HG03457 (cell line): ENCODE measurements at regions not wholly inside any gene's neighbourhood (a gene's known extent, or its start where the extent isn't known, plus 50 kb on each side); places are given as distances from the start of the nearest gene placed in this dataset.
"Not testable (repeated sequence)": the region's sequence is repeated elsewhere in the genome, so short reads cannot be mapped to it uniquely, and the experiment has no call there.

ENCODE experiments used
- ATAC-seq: cut with Tn5 transposase; IDR thresholded peaks from one replicate; pipeline ENCODE4 v1.9.1; 2021; ENCODE audit warnings: moderate number of reproducible peaks; ENCODE audit not compliant: unreplicated experiment

DNA sequence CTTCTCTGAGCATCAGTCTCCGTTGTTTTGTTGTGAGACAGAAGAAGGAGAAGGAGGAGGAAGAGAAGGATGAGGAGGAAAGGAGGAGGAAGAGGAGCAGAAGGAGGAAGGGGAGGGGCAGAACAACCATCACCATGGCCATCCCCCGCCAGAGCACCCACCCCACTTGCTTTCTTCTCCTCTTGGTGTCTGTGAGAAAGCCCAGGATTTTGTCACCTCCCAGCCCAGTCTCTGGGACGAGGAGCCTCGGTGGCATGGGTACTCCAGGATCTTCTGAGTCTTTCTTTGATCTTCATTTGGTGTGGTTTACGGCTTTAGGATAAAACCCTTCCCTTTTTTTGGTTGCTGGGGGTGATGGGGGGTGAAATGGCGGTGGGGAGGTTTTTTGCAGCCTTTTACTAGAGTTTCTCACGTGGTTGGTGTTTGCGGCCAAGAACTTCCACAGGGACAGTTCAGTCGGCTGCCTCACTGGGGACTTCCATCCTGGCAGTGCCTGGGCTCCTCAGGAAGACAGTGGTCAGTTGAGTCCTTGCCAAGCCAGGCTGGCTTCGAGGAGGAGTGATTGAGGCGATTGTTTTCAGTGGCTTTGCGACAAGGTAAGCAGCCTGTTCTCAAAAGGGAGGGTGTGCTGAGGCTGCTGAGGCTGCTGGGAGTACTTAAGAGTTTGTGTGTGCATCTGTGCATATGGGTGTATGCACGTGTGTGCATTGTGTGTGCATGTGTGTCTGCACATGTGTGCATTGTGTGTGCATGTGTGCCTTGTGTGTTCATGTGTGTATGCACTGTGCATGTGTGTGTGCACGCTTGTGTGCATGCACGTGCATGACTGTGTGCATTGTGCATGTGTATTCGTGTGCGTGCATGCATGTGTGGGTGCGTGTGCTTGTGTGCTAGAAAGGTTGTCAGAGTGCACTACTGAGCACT, 567.5 kb downstream of the TBC1D22A start:
- ATAC-seq = no peak

DNA sequence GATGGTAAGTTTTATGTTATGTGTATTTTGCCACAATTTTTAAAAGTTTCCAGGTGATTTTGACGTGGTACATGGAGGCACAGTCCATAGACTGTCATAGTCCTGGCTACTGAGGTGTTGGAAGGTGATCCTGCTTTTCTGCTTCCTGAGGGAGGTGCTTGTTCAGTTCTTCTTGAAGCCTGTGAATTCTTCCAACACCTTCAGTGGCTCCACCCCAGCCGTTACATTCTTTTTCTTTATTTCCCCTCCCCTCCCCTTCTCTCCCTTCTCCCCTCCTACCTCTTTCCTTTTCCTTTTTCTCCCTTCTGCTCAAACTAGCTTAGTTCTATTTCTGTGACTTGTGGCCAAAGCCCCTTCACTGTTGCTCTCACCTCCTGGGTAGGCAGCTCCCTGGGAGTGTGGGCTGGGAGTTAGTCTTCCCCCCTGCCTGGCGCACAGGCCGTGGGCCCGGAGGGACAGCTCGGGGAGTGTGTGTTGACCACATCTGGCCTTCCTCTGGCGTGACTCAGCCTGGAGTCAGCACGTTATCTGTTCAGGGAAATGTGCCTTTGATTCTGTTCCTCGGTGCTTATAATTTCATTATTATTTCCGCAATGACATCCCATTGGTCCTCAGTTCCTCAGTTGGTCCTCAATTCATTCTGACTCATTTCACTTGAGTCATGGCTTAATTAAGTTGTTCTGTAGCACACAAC, 566.2 kb downstream of the TBC1D22A start:
- ATAC-seq = no peak

GRCh38 chr22:47327241-47327640, 564.8 kb downstream of the TBC1D22A start:
- no peak for ATAC-seq

DNA sequence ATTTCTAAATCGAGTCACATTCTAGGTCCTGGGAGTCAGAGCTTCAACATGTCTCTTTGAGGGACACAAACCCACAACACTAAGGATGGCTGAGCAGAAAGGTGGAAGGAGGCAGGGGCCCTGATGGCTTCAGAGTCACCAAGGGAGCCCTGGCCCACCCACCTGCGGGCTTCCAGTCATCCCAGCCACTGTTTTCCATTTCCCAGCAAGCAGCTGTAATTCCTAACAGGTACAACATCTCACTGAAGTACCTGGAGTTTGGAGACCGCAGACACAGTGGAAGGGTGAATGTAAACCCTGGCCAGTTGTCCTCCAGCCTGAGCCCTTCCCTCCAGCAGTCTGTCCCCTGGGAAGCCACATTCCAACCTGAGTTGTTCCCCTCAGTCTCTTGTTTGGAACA, 562.8 kb downstream of the TBC1D22A start:
- no peak for ATAC-seq

DNA sequence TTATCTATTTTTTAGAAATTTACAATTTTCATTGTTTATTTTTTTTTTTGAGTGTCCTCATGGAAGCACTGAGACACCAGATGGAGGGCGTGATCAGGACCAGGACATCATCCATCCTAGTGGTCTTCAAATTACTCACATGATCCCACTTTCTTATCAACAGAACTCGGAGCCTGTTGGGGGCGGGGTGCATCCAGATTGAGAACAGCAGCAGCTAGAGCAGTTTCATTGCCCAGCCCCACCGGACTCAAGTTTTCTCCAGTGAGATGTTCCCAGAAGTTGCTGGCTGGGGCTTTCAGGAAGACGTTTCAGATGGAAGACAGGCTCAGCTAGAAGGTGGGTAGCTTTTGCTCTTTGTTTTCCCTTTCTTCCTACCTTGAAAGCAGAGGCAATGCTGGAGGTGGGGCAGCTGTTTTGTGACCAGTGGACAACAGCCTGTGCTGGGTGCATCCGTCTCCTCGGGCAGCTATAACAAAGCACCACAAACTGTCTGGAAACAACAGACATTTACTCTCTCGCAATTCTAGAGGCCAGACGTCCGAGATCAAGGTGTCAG, 562.1 kb downstream of the TBC1D22A start:
- ATAC-seq = no peak

DNA sequence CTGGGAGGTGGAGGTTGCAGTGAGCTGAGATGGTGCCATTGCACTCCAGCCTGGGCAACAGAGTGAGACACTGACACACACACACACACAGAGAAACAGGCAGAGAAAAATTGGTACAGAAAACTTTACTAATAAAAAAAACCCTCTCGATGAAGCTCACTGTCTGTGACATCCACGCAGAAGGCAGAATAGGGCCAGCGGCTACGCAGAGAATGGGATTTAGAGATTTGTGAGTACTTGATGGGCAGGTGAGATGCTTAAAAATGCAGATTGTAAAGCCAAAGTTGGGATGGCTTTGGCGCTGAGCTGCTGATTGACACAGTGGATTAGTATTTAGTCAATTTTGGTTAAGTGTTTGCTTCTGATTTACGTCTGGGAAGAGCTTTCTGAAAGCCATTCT, 561.1 kb downstream of the TBC1D22A start:
- no peak for ATAC-seq

GRCh38 chr22:47322854-47323253, 560.4 kb downstream of the TBC1D22A start:
- no peak for ATAC-seq

DNA sequence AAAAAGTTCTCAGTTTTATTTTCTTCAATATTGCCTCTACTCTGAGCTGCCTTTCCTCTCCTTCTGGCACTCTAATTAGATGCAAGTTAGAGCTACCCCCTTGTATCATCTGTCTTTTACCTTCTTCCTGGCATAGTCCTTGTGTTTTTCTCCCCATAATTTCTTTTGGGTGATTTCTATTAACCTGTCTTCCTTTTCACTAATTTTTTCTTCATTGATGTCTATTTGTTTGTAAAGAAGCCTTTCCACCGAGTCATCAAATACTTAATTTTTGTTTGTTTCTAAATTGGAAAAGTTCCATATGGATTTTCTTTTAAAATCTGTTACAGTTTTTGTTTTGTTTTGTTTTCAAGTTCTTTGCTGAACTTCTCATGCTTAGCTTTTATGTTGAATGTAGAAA, 558.1 kb downstream of the TBC1D22A start:
- no peak for ATAC-seq

DNA sequence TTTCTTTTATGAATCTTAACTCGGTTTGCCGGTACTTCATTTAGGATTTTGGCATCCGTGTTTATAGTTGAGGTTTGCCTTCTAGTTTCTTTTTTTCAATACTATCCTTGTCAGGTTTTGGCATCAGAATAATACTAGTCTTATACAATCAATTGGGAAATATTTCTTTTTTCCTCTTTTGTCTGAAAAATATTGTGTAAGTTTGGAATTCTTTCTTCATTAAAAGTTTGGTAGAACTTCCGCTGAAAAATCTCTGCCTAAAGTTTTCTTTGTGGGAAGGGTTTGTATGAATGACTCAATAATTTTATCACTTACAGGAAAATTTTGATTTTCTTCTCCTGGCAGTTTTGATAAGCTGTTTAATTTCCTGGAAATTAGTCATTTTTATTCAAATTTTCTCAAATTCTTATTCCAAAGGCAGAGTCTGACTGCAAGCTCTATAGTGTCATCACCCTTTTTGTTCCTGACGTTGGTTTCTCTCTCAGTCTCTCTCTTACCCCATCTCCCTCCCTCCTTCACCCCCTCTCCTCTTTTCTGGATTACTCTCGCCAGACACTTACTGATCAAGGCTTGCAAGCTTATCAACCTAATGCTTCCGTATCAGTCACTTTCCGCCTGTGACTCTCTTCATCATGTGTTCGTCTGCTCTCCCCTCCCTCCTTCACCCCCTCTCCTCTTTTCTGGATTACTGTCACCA, 555.7 kb downstream of the TBC1D22A start:
- ATAC-seq = no peak

- no peak for ATAC-seq
These were observed 553.5 kb downstream of the TBC1D22A start for GRCh38 chr22:47315862-47316419.

- ATAC-seq = no peak
These were observed 548.2 kb downstream of the TBC1D22A start for GRCh38 chr22:47310601-47311000.

- ATAC-seq = no peak
These were observed 547.5 kb downstream of the TBC1D22A start for GRCh38 chr22:47309946-47310345.

- no peak for ATAC-seq
These were observed 547.0 kb downstream of the TBC1D22A start for GRCh38 chr22:47309476-47309875.

- no peak for ATAC-seq
These were observed 546.4 kb downstream of the TBC1D22A start for GRCh38 chr22:47308886-47309285.

DNA sequence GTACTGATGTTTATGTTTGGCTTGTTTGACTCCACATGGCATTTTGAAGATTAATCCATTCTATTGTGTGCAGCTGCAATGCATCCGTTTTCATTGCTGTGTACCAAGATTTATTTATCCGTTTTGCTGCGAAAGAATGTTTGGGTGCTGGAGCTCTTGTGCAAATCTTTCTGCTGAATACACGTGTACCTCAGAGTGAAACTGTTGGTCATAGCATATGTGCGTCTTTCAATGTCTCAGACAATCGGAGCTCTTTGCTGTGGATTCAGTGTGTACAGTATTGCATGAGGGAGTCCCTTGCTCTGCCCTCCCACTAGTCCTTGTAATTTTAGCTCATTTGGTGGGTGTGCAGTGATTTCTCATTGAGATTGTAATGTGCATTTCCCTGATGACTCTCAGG, 545.4 kb downstream of the TBC1D22A start:
- no peak for ATAC-seq

GRCh38 chr22:47307326-47307725, 544.9 kb downstream of the TBC1D22A start:
- ATAC-seq = no peak

DNA sequence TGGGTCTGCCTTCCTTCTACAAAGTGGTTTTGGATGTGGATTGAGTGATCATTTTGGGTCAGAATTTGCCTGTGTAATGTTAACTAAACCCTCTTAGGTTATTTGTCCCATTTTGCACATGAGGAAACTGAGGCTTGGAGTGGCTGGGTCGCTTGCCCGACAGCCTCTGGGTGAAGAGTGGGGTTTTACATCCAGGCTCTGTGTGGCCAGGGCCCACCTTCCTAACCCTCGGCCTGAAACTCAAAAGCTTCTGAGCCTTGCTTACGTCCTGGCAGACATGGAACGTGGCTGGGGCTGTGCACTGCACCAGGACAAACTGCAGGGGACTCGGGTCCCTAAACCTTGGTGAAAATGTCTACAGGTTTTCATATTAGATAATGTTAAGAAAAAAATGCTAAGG, 542.4 kb downstream of the TBC1D22A start:
- no peak for ATAC-seq

- ATAC-seq = no peak
These were observed 541.9 kb downstream of the TBC1D22A start for GRCh38 chr22:47304191-47304831.

DNA sequence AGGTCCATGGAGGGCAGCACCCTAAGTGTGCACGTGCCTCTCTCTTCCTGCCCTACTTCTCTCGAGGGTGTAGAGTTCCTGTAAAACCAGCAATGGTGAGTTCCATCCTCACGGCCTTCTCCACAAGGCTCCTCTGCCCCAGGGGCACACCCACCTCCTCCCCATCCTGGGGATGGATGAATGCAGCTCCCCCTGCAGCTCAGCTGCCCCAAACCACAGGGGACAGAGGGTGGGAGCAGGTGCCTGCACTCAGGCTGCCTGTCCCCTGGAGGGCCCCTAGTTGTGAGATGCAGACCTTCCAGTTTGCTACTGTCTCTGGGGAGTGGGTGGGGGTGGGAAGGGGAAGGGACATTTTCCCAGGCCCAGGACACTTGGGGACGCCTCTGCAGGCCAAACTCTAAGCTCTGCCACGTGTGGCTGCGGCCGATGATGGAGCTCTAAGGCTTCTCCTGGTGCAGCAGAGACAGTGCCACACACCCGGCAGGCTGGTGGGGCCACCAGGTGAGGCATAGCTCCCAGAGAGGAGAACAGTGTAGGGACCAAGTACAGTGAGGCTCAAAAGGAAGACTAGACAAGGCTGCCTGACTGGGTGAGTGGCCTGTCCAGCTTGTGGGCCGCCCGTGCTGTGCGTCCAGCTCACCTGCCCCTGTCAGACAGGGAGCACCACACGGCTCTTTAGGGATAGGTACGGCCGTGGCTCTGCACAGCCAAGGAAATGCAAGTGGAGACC, 540.9 kb downstream of the TBC1D22A start:
- no peak for ATAC-seq

DNA sequence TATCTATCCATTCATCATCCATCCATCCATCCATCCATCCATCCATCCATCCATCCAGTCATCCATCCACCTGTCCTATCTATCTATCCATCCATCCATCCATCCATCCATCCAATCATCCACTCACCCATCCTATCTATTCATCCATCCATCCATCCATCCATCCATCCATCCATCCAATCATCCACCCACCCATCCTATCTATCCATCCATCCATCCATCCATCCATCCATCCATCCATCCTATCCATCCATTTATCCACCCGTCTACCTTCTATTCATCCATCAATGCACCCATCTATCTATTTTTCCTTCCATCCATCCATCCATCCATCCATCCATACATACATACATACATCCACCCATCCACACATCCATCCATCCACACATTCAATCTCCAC, 540.1 kb downstream of the TBC1D22A start:
- not testable (repeated sequence) for ATAC-seq
